ENCODE measurements at regions not wholly inside any gene's neighbourhood (a gene's known extent, or its start where the extent isn't known, plus 50 kb on each side); places are given as distances from the start of the nearest gene placed in this dataset.

DNA sequence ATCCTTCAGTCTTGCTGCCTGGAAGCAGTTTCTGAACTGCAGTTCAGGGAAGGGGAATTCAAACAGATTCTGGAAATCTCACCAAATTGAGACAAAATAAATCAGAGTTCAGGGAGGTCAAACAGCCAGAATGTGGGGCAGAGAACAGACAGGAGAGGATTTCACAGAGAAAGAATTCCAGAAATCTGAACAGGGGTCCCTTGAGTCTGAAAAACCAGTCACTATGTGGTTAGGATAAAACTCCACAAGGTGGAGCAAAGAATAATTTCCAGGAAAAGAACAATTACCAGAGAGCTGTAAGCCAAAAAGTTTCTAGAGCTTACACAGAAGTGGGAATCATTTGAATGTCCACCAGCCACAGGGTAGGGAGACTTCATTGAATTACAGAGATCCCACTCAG, 84.7 kb downstream of the URB2 start:
- H3K27ac ChIP-seq (ENCODE audit: low read depth, low read length, severe bottlenecking): peak overlapping the region; percentile 2
- no peak overlapping the region for H3K4me3 ChIP-seq (ENCODE audit: extremely low read depth, insufficient read depth, low read length, poor library complexity, severe bottlenecking)
- no peaks in the 10 kb centered on the region for H3K9me3 ChIP-seq (ENCODE audit: control insufficient read depth, low read length)
- H3K4me1 ChIP-seq (ENCODE audit: control insufficient read depth, insufficient read depth, low read length, poor library complexity, severe bottlenecking): peaks cover under 1% of the 10 kb centered on the region
- no peaks in the 10 kb centered on the region for H3K36me3 ChIP-seq (ENCODE audit: control insufficient read depth, insufficient read depth, low read length)

DNA sequence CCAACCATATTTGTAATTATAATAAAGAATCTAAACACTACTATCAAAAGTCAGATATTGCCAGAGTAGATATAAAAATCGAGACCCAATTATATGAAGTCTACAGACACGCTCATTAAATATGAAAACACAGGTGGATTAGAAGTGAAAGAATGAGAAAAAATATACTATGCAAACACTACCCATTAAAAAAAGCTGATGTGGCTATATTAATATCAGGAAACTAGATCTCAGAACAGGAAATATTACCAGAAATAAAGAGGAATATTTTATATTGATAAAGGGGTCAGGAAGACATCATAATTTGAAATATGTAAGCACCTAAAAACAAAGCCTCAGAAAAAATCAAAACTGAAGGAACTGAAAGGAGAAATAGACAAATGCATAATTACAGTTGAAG, 88.3 kb downstream of the URB2 start:
- Histone ChIP-seq H3K4me3 (ENCODE audit: extremely low read depth, insufficient read depth, low read length, poor library complexity, severe bottlenecking) (no peak overlapping the region), H3K27ac (ENCODE audit: low read depth, low read length, severe bottlenecking) (no peak overlapping the region), H3K9me3 (ENCODE audit: control insufficient read depth, low read length) (no peaks in the 10 kb centered on the region), H3K36me3 (ENCODE audit: control insufficient read depth, insufficient read depth, low read length) (no peaks in the 10 kb centered on the region), H3K4me1 (ENCODE audit: control insufficient read depth, insufficient read depth, low read length, poor library complexity, severe bottlenecking) (peaks cover 4% of the 10 kb centered on the region)
- WGBS, 2 experiments (ENCODE audit: insufficient coverage in 2 of 2): no CpG with 5 or more reads among the region's 2 CpGs

DNA sequence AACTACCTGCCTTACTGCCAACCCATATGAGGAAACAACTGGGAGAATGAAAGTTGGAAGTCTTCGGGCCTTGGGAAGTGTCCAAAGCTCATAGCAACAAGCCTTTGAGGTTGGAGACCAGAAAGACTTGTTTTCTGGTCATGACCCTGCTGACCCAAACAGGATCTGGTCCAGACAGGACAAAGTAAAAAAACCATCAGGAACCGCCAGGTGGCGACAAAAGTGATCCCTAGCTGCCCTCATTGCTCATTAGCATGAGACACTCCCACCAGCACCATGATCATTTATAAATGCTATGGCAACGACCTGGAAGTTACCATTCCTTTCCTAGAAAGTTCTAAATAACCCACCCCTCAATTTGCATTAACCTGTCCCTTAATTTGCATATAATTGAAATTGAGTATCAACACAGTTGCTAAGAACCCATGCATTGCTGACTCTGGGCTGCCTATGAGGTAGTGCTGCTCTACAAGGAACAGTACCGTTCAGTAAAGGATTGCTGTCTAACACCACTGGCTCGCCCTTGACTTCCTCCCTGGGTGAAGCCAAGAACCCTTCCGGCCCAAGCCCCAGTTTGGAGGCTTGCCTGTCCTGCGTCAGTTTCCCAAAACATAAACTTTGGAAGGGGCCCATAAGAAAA, 89.0 kb downstream of the URB2 start:
- 92 to 94% methylated on average over 7 to 8 of the region's 8 CpGs for WGBS, 2 experiments (ENCODE audit: insufficient coverage in 2 of 2)

DNA sequence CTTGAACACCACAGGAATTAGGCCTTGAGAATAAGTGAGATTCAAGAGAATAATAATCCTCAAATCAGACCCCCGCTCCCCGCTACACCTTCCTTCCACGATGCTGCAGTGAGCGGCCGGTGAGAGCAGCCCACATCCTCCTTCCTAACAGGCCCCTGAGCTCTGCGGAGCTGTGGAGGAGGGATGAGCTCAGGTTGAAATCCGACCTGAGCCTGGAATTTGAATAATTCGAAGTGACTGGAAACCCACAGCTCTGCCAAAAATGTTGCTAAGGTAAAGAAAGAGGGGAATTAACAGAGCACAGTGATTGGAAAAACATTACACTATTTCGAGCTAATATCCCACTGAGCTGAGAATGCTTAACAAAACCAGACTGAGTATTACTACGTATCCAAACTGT, 90.0 kb downstream of the URB2 start:
- Histone ChIP-seq H3K36me3 (ENCODE audit: control insufficient read depth, insufficient read depth, low read length) (no peaks in the 10 kb centered on the region), H3K4me3 (ENCODE audit: extremely low read depth, insufficient read depth, low read length, poor library complexity, severe bottlenecking) (no peak overlapping the region), H3K27ac (ENCODE audit: low read depth, low read length, severe bottlenecking) (no peak overlapping the region), H3K4me1 (ENCODE audit: control insufficient read depth, insufficient read depth, low read length, poor library complexity, severe bottlenecking) (peaks cover 4% of the 10 kb centered on the region), H3K9me3 (ENCODE audit: control insufficient read depth, low read length) (no peaks in the 10 kb centered on the region)
- 48 to 80% methylated on average over 2 to 5 of the region's 10 CpGs for WGBS, 2 experiments (ENCODE audit: insufficient coverage in 2 of 2)

More for the DNA sequence above, 89.0 kb downstream of the URB2 start:
- Histone ChIP-seq H3K4me3 (ENCODE audit: extremely low read depth, insufficient read depth, low read length, poor library complexity, severe bottlenecking) (no peak overlapping the region), H3K4me1 (ENCODE audit: control insufficient read depth, insufficient read depth, low read length, poor library complexity, severe bottlenecking) (peaks cover 4% of the 10 kb centered on the region), H3K9me3 (ENCODE audit: control insufficient read depth, low read length) (no peaks in the 10 kb centered on the region), H3K36me3 (ENCODE audit: control insufficient read depth, insufficient read depth, low read length) (no peaks in the 10 kb centered on the region), H3K27ac (ENCODE audit: low read depth, low read length, severe bottlenecking) (no peak overlapping the region)

DNA sequence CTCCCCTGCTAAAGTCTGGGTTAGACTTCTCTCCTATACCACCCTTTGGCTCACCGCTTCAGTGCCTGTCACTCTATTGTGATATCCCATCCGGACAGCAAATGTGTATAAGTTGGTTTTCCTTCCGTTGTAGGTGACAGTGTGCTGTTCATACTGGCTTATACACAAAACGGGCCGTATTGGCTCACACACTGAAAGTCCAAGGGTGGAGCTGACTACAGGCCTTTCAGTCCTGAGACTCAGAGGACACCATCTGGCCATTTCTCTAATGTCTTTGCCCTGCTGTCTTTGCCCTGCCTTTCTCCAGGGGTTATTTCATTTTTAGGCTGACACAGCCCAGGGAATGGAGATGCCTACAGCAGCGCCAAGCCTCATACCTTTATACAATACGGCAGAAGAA, 90.7 kb downstream of the URB2 start:
- H3K27ac ChIP-seq (ENCODE audit: low read depth, low read length, severe bottlenecking): no peak overlapping the region
- peaks cover 4% of the 10 kb centered on the region for H3K4me1 ChIP-seq (ENCODE audit: control insufficient read depth, insufficient read depth, low read length, poor library complexity, severe bottlenecking)
- WGBS, 2 experiments (ENCODE audit: insufficient coverage in 2 of 2): 92 to 95% methylated on average over 5 to 7 of the region's 7 CpGs
- no peaks in the 10 kb centered on the region for H3K36me3 ChIP-seq (ENCODE audit: control insufficient read depth, insufficient read depth, low read length)
- no peaks in the 10 kb centered on the region for H3K9me3 ChIP-seq (ENCODE audit: control insufficient read depth, low read length)
- no peak overlapping the region for H3K4me3 ChIP-seq (ENCODE audit: extremely low read depth, insufficient read depth, low read length, poor library complexity, severe bottlenecking)

DNA sequence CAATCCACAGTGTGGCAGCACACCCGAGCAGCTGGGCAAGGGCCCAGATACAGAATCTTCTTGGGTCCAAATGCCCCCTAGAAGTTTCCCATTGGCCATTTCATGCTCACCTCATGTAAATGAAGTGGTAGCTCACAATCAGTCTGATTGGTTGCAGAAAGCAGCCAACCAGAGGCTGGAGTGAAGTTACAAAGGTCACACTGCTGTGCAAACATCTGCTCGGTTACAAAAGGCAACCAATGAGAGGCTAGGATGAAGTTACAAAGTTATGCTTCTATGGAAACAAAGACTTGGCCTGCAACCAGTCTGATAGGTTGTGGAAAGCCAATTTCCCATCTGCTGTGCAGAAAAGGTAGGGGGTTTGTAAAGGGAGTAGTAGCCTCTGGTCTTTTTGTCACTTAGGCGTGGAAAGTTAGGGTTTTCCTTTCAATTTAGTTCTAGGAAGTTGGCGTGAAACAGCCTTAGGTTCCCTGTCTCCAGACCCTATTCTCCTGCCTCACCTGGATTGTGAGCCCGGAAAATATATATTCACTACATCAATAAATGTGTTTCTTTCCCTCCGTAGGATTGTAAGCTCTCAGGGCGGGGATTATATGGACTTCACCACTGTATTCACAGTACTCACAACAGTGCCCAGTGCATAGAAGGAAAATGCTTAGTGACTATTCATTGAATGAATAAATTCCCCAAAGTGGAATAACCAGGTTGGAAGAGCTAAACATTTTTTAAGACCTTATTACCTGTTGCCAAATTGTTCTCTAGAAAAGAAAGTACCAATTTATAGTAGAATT, 91.9 kb downstream of the URB2 start:
- peaks cover 4% of the 10 kb centered on the region for H3K4me1 ChIP-seq (ENCODE audit: control insufficient read depth, insufficient read depth, low read length, poor library complexity, severe bottlenecking)
- H3K27ac ChIP-seq (ENCODE audit: low read depth, low read length, severe bottlenecking): no peak overlapping the region
- H3K9me3 ChIP-seq (ENCODE audit: control insufficient read depth, low read length): peaks cover 3% of the 10 kb centered on the region
- WGBS, 2 experiments (ENCODE audit: insufficient coverage in 2 of 2): 85 to 91% methylated on average over 2 to 3 of the region's 7 CpGs
- no peaks in the 10 kb centered on the region for H3K36me3 ChIP-seq (ENCODE audit: control insufficient read depth, insufficient read depth, low read length)
- H3K4me3 ChIP-seq (ENCODE audit: extremely low read depth, insufficient read depth, low read length, poor library complexity, severe bottlenecking): no peak overlapping the region

DNA sequence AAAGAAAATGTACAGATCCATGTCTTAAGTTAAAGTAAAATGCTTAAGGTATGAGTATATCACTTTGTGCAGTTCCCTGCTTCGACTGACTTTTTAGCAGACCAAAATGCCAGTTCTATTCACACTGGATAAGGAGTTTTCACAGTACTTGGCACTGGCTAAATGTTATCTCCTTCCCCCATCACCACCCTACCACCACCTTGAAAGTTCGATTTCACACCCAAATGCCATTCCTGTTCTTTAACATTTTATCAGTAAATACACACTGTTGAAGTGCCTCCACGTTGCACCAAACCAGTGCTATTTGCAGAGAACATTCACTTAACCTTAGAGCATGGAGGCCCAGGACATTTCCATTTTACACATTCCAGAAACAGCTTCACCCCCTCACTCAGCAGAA, 100.0 kb downstream of the URB2 start:
- no peak overlapping the region for H3K27ac ChIP-seq (ENCODE audit: low read depth, low read length, severe bottlenecking)
- no peaks in the 10 kb centered on the region for H3K4me1 ChIP-seq (ENCODE audit: control insufficient read depth, insufficient read depth, low read length, poor library complexity, severe bottlenecking)
- WGBS, 2 experiments (ENCODE audit: insufficient coverage in 2 of 2): 75 to 80% methylated on average over 3 of the region's 3 CpGs
- H3K9me3 ChIP-seq (ENCODE audit: control insufficient read depth, low read length): peaks cover 3% of the 10 kb centered on the region
- no peak overlapping the region for H3K4me3 ChIP-seq (ENCODE audit: extremely low read depth, insufficient read depth, low read length, poor library complexity, severe bottlenecking)
- no peaks in the 10 kb centered on the region for H3K36me3 ChIP-seq (ENCODE audit: control insufficient read depth, insufficient read depth, low read length)

DNA sequence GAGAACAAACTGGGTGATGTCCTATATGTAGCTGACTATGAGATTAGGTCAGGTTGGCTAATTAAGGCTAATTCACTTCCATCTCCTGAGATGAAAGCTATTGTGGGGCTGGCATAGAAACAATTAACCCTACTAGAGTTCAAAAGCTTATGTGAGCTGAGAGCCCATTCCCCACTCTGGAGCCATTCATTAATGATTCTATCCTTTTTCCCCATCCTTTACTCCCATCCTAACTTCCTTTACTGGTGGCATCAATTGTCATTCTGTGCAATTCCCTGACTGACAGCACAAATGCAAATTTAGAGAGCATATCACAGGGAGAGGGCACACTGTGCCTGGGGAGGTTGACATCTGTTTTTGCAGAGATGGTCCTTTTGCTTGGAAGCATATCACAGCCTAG, 103.9 kb downstream of the URB2 start:
- no peak overlapping the region for H3K27ac ChIP-seq (ENCODE audit: low read depth, low read length, severe bottlenecking)
- no peaks in the 10 kb centered on the region for H3K36me3 ChIP-seq (ENCODE audit: control insufficient read depth, insufficient read depth, low read length)
- no peaks in the 10 kb centered on the region for H3K9me3 ChIP-seq (ENCODE audit: control insufficient read depth, low read length)
- H3K4me1 ChIP-seq (ENCODE audit: control insufficient read depth, insufficient read depth, low read length, poor library complexity, severe bottlenecking): no peaks in the 10 kb centered on the region
- no peak overlapping the region for H3K4me3 ChIP-seq (ENCODE audit: extremely low read depth, insufficient read depth, low read length, poor library complexity, severe bottlenecking)

DNA sequence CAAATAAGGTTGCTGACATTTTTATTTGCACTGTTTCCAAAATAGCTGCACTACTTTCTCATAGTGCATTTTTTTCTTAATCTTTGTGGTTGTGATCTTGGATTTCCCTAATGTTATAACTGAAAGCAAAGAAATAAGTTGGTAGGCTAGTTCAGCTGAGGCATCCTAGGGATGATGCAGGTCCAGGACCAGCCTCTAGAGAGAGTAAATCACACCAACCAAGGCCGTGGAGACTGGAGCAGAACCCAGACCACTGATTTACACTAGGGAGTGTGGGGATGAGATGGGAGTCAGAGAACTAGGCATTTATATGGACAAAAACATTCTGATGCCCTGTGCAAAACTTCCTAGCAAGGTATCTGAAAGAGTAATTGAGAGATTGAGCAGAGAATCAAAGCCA, 104.5 kb downstream of the URB2 start:
- no peaks in the 10 kb centered on the region for H3K36me3 ChIP-seq (ENCODE audit: control insufficient read depth, insufficient read depth, low read length)
- no peak overlapping the region for H3K27ac ChIP-seq (ENCODE audit: low read depth, low read length, severe bottlenecking)
- no peaks in the 10 kb centered on the region for H3K4me1 ChIP-seq (ENCODE audit: control insufficient read depth, insufficient read depth, low read length, poor library complexity, severe bottlenecking)
- H3K9me3 ChIP-seq (ENCODE audit: control insufficient read depth, low read length): no peaks in the 10 kb centered on the region
- no peak overlapping the region for H3K4me3 ChIP-seq (ENCODE audit: extremely low read depth, insufficient read depth, low read length, poor library complexity, severe bottlenecking)
- WGBS, 2 experiments (ENCODE audit: insufficient coverage in 2 of 2): no CpG with 5 or more reads among the region's 1 CpG

DNA sequence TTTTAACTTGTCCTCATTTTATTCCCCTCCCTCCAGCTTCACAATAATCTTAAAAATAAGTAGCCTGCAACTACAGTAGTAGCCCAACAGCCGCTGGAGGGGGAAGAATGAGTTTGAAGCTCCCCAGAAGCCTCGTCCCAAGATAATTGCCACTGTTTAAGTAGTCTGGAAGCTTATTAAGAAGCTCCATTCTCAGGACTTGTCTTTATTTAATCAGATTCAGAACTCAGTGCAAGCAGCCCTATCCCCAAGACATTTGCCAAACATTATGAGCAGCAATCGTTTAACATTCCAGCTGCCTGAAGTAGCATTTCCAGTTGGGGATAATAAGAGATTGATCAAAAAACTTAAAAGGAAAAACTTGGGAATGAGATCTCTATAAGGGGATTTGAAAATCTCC, 106.0 kb downstream of the URB2 start:
- 60% methylated on average over 1 of the region's 3 CpGs; no CpG with 5 or more reads in 1 of the 2 experiments for WGBS, 2 experiments (ENCODE audit: insufficient coverage in 2 of 2)
- Histone ChIP-seq H3K36me3 (ENCODE audit: control insufficient read depth, insufficient read depth, low read length) (no peaks in the 10 kb centered on the region), H3K27ac (ENCODE audit: low read depth, low read length, severe bottlenecking) (no peak overlapping the region), H3K4me3 (ENCODE audit: extremely low read depth, insufficient read depth, low read length, poor library complexity, severe bottlenecking) (no peak overlapping the region), H3K9me3 (ENCODE audit: control insufficient read depth, low read length) (peaks cover 2% of the 10 kb centered on the region), H3K4me1 (ENCODE audit: control insufficient read depth, insufficient read depth, low read length, poor library complexity, severe bottlenecking) (no peaks in the 10 kb centered on the region)

DNA sequence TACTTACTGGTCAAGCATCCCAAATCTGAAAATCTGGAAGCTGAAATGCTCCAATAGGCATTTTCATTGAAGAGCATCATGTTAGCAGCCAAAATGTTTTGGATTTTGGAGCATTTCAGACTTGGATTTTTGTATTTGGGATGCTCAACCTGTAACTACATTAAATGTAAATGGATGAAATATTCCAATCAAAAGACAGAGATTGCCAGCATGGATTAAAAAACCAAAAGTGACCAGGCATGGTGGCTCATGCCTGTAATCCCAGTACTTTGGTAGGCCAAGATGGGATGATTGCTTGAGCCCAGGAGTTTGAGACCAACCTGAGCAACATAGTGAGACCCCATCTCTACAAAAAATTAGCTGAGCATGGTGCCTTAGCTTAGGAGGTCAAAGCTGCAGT, 110.3 kb downstream of the URB2 start:
- Histone ChIP-seq H3K9me3 (ENCODE audit: control insufficient read depth, low read length) (peaks cover 2% of the 10 kb centered on the region), H3K4me3 (ENCODE audit: extremely low read depth, insufficient read depth, low read length, poor library complexity, severe bottlenecking) (no peak overlapping the region), H3K36me3 (ENCODE audit: control insufficient read depth, insufficient read depth, low read length) (no peaks in the 10 kb centered on the region), H3K27ac (ENCODE audit: low read depth, low read length, severe bottlenecking) (no peak overlapping the region), H3K4me1 (ENCODE audit: control insufficient read depth, insufficient read depth, low read length, poor library complexity, severe bottlenecking) (no peaks in the 10 kb centered on the region)

Data from mesodermal cell (in vitro differentiated cells).